ENCODE measurements at regions not wholly inside any gene's neighbourhood (a gene's known extent, or its start where the extent isn't known, plus 50 kb on each side); places are given as distances from the start of the nearest gene placed in this dataset.

DNA sequence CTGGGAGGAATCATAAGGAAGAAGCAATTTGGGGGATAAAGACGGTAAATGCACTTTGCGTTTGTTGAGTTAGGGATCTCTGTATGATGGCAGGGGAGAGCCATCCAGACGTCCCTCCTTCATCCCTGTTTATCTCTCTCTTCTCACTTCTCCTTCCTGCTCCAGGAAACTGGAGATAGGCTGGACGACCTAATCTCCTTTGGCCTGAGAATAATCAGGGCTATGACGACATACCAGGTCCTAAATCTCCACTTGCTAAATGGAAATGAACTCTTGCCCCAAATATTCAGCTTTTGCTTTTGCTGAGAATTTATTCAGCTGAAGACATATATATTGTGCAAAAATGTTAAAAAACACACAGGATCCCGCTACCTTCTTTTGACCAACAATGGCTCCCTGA lies 182.9 kb upstream of the INHBA start:
- peaks cover 8 to 11% of the 10 kb centered on the region in 2 donors for H3K4me1 Mint-ChIP-seq (ENCODE audit: low read depth in 2 of 2)
- ATAC-seq (replicated peaks) (no peak), DNase-seq (no peak)
- no peaks in the 10 kb centered on the region for H3K36me3 Mint-ChIP-seq (ENCODE audit: insufficient read depth)
- H3K27me3 Mint-ChIP-seq: peaks cover 0 to 6% of the 10 kb centered on the region in 2 donors
- no peak overlapping the region for H3K4me3 Mint-ChIP-seq
- H3K27ac Mint-ChIP-seq: no peak overlapping the region
- H3K9me3 Mint-ChIP-seq: no peaks in the 10 kb centered on the region

DNA sequence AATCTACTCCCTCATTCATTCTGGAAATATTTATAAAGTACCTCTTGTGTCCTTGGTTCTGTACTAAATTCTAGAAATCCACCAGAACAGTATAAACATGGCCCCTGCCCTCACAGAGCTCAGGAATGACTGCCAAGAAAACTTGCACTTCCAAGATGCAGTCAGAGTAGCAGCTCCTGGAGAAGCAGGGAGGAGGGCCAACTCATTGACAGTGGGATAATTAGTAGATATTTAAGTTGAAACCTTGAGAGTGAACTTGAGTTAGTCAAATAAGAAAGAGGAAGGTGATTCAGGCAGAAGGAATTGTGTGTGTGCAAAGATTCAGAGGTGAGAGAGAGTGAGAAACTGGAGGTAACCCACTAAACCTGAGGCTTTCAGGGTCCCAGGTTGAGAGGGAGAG lies 182.2 kb upstream of the INHBA start:
- Mint-ChIP-seq H3K27ac (no peak overlapping the region), H3K27me3 (peaks cover 0 to 6% of the 10 kb centered on the region in 2 donors), H3K9me3 (peaks cover 0 to 2% of the 10 kb centered on the region in 2 donors), H3K4me3 (no peak overlapping the region), H3K36me3 (ENCODE audit: insufficient read depth) (no peaks in the 10 kb centered on the region), H3K4me1 (ENCODE audit: low read depth in 2 of 2) (peaks cover 8 to 14% of the 10 kb centered on the region in 2 donors)
- ATAC-seq (replicated peaks) (no peak), DNase-seq (no peak)

GRCh38 chr7:41882745-41883420 lies 180.0 kb upstream of the INHBA start:
- no peak for DNase-seq

DNA sequence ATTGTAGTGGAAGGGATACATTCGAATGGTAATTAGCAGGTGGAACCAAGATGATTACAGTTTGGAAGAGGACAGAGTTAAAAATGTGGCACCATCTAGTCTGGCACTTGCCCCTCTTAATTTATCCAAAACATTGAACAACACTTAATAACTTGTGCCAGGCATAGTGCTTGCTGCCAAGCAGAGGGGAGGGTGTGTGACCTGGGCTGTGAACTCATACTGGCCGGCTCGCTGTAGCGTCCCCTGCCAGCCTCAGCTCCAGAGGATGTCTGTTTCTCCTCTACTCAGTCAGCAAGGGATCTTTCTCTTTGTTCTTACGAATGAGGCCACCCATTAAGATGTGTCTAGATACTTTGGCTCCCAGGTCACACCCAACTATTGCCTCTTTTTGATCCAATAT lies 179.4 kb upstream of the INHBA start:
- no peaks in the 10 kb centered on the region for H3K36me3 Mint-ChIP-seq (ENCODE audit: insufficient read depth)
- DNase-seq: no peak
- peaks cover 0 to 2% of the 10 kb centered on the region in 2 donors for H3K9me3 Mint-ChIP-seq
- no peak for ATAC-seq (replicated peaks)
- peaks cover 8 to 14% of the 10 kb centered on the region in 2 donors for H3K4me1 Mint-ChIP-seq (ENCODE audit: low read depth in 2 of 2)
- peak overlapping the region; percentile 79 to 80 for H3K4me3 Mint-ChIP-seq
- peaks cover 0 to 1% of the 10 kb centered on the region in 2 donors for H3K27me3 Mint-ChIP-seq
- peak overlapping the region; percentile 96 to 98 for H3K27ac Mint-ChIP-seq

More at GRCh38 chr7:41882745-41883420, 180.0 kb upstream of the INHBA start:
- peaks cover 0 to 6% of the 10 kb centered on the region in 2 donors for H3K27me3 Mint-ChIP-seq
- H3K36me3 Mint-ChIP-seq (ENCODE audit: insufficient read depth): no peaks in the 10 kb centered on the region
- peaks cover 0 to 2% of the 10 kb centered on the region in 2 donors for H3K9me3 Mint-ChIP-seq
- H3K4me1 Mint-ChIP-seq (ENCODE audit: low read depth in 2 of 2): peaks cover 8 to 14% of the 10 kb centered on the region in 2 donors
- peak overlapping the region in 1 of 2 donors; percentile 80 for H3K4me3 Mint-ChIP-seq
- peak overlapping the region; percentile 96 to 98 for H3K27ac Mint-ChIP-seq
- no peak for ATAC-seq (replicated peaks)

DNA sequence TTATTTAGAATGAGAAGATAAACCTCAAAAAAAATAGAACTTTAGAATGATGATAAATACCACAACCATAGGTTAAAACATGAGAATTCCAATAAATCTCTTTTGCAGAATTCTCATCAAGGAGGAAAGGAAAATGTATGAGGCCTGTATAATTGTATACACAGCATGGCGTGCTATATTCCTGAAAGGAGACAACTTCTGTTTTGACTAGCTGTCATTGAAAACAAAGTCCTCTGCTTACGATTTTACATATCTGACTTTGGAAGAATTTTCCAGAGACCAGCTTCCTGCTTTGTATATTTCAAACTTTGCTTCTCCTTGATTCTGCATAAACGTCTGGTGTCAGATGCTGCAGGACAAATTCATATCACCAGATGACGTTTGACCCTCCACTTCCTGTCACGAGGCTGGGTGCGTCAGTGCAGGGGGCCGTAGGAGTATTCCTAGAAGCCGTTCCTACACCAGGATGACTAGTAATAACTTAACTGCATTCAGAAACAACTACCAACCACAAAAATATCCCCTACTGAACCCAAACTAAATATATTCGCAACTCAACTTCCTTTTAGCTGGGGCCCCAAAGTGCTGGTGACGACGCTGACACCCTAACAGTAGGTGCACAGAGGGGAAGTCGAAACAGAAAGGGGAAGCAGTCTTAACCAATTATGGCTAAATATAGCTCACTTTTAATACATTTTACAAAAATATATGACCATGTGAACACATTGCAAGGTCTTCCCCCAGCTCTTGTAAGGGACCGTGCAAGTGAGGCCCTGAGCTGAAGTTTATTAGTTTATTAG lies 178.6 kb upstream of the INHBA start:
- peak overlapping the region; percentile 79 to 80 for H3K4me3 Mint-ChIP-seq
- peak overlapping the region; percentile 96 to 98 for H3K27ac Mint-ChIP-seq
- H3K4me1 Mint-ChIP-seq (ENCODE audit: low read depth in 2 of 2): peaks cover 8 to 16% of the 10 kb centered on the region in 2 donors
- no peaks in the 10 kb centered on the region for H3K27me3 Mint-ChIP-seq
- no peaks in the 10 kb centered on the region for H3K36me3 Mint-ChIP-seq (ENCODE audit: insufficient read depth)
- ATAC-seq (replicated peaks) (peak; percentile 93), DNase-seq (peak; percentile 56 to 65 (median 59))
- H3K9me3 Mint-ChIP-seq: peaks cover 0 to 2% of the 10 kb centered on the region in 2 donors

DNA sequence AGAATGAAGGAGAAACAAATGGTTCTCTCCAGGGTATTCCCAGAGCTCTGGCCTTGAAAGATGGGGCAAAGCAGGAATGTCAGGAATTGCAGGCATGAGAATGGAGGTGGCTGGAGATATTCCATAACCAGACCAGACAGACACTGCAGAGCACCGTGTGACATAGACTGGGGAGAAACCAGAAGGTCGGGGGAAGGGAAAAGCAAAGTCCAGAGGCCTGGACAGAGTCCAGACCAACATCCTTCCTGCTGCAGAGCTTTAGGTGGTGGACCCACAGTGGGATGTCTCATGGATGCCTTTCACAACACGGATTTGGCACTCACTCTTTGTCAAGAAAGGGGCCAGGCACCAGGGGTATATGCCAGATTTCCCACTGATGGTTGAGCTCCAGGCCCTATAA lies 177.2 kb upstream of the INHBA start:
- Mint-ChIP-seq H3K4me3 (no peak overlapping the region), H3K4me1 (ENCODE audit: low read depth in 2 of 2) (peaks cover 8 to 19% of the 10 kb centered on the region in 2 donors), H3K27me3 (no peaks in the 10 kb centered on the region), H3K36me3 (ENCODE audit: insufficient read depth) (no peaks in the 10 kb centered on the region), H3K27ac (peak overlapping the region; percentile 96 to 98), H3K9me3 (peaks cover 0 to 2% of the 10 kb centered on the region in 2 donors)
- ATAC-seq (replicated peaks): no peak
- DNase-seq: no peak

GRCh38 chr7:41879403-41879802 lies 176.5 kb upstream of the INHBA start:
- Mint-ChIP-seq H3K36me3 (ENCODE audit: insufficient read depth) (no peaks in the 10 kb centered on the region), H3K4me1 (ENCODE audit: low read depth in 2 of 2) (peaks cover 8 to 24% of the 10 kb centered on the region in 2 donors), H3K27ac (peak overlapping the region in 1 of 2 donors; percentile 96), H3K27me3 (no peaks in the 10 kb centered on the region), H3K9me3 (peaks cover 0 to 2% of the 10 kb centered on the region in 2 donors), H3K4me3 (no peak overlapping the region)
- DNase-seq (no peak), ATAC-seq (replicated peaks) (no peak)

DNA sequence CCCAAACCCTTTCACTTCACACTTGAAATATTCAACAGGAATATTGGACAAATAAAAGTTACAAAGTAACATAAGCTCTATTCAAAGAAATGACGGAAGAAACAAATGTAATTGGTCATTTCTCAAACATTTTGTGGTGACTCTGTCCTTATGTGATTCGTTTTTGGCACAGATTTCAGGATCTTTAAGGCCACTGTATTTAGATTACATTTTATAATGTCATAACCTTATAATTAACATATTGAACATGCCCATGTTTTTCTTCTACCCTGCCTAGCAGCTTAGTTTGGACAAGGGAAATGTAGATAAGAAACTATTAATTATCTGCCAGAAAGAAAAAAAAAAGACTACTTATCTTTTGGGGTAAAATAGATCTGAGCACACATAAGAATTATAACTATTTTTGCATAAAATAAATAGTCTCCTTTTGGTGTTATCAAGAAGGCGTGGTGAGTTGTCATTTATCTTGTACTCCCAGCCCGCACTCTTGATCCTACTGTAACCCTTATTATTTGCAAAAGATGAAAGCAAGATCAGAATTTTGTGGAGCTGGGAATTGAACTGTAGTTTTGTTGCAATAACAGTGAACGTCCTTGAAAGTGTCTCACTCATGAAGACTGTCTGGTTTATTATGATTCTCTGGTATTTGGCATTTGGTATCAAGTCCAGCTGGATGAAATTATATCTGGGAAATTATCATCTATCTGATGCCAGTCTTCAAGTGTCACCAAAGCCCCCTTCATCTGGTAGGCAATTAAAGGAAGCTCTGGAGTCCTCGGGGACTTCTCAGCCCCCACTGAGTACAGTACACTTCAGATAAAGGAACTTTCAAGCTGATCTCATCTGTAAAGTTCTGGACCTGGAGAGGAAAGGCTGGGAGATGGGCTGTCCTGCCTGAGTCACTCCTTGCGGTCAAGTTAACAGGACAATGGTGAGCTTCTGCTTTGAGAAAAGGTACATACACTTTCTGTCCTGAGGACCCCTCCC lies 175.7 kb upstream of the INHBA start:
- no peak overlapping the region for H3K4me3 Mint-ChIP-seq
- H3K27ac Mint-ChIP-seq: no peak overlapping the region
- no peaks in the 10 kb centered on the region for H3K27me3 Mint-ChIP-seq
- H3K4me1 Mint-ChIP-seq (ENCODE audit: low read depth in 2 of 2): peaks cover 8 to 24% of the 10 kb centered on the region in 2 donors
- no peaks in the 10 kb centered on the region for H3K36me3 Mint-ChIP-seq (ENCODE audit: insufficient read depth)
- peaks cover 0 to 2% of the 10 kb centered on the region in 2 donors for H3K9me3 Mint-ChIP-seq
- ATAC-seq (replicated peaks): no peak
- DNase-seq: no peak

- no peak overlapping the region for H3K4me3 Mint-ChIP-seq
- DNase-seq (no peak), ATAC-seq (replicated peaks) (no peak)
- H3K9me3 Mint-ChIP-seq: peaks cover 0 to 2% of the 10 kb centered on the region in 2 donors
- peaks cover 7 to 21% of the 10 kb centered on the region in 2 donors for H3K4me1 Mint-ChIP-seq (ENCODE audit: low read depth in 2 of 2)
- H3K27me3 Mint-ChIP-seq: no peaks in the 10 kb centered on the region
- no peak overlapping the region for H3K27ac Mint-ChIP-seq
- H3K36me3 Mint-ChIP-seq (ENCODE audit: insufficient read depth): no peaks in the 10 kb centered on the region
Measured at GRCh38 chr7:41877118-41877517, 174.2 kb upstream of the INHBA start.

GRCh38 chr7:41875513-41875912 lies 172.6 kb upstream of the INHBA start:
- Mint-ChIP-seq H3K9me3 (peaks cover 0 to 1% of the 10 kb centered on the region in 2 donors), H3K4me3 (no peak overlapping the region), H3K36me3 (ENCODE audit: insufficient read depth) (no peaks in the 10 kb centered on the region), H3K4me1 (ENCODE audit: low read depth in 2 of 2) (peaks cover 0 to 12% of the 10 kb centered on the region in 2 donors), H3K27ac (no peak overlapping the region), H3K27me3 (no peaks in the 10 kb centered on the region)
- ATAC-seq (replicated peaks) (no peak), DNase-seq (no peak)

GRCh38 chr7:41874201-41874785 lies 171.4 kb upstream of the INHBA start:
- Mint-ChIP-seq H3K4me3 (no peak overlapping the region), H3K27ac (no peak overlapping the region), H3K9me3 (no peaks in the 10 kb centered on the region), H3K36me3 (ENCODE audit: insufficient read depth) (no peaks in the 10 kb centered on the region), H3K4me1 (ENCODE audit: low read depth in 2 of 2) (peaks cover 0 to 11% of the 10 kb centered on the region in 2 donors), H3K27me3 (no peaks in the 10 kb centered on the region)
- DNase-seq (no peak), ATAC-seq (replicated peaks) (peak; percentile 58)

- Mint-ChIP-seq H3K9me3 (no peaks in the 10 kb centered on the region), H3K27me3 (peaks cover 0 to 4% of the 10 kb centered on the region in 2 donors), H3K4me1 (ENCODE audit: low read depth in 2 of 2) (peaks cover 0 to 11% of the 10 kb centered on the region in 2 donors), H3K36me3 (ENCODE audit: insufficient read depth) (no peaks in the 10 kb centered on the region), H3K4me3 (no peak overlapping the region), H3K27ac (no peak overlapping the region)
- ATAC-seq (replicated peaks): no peak
- DNase-seq: no peak
Measured at GRCh38 chr7:41873741-41874140, 170.9 kb upstream of the INHBA start.

All from effector memory CD8-positive, alpha-beta T cell (primary cell).